WTC11 (cell line): ENCODE measurements at regions not wholly inside any gene's neighbourhood (a gene's known extent, or its start where the extent isn't known, plus 50 kb on each side); places are given as distances from the start of the nearest gene placed in this dataset.
"Not testable (repeated sequence)": the region's sequence is repeated elsewhere in the genome, so short reads cannot be mapped to it uniquely, and the experiment has no call there.

ENCODE experiments used
- ATAC-seq: fragments of 200-7000 bp; cut with Tn5 transposase; 2 replicates; pipeline ENCODE4 v1.10.0; 2021; ENCODE audit warnings: mild to moderate bottlenecking, moderate library complexity
- CTCF ChIA-PET: fragments of 300-600 bp; sonication (Branson Sonifier 250); formaldehyde crosslinking; loops from one replicate; lab custom pipeline; 2021; ENCODE audit warnings: antibody characterized with exemption; lab: Charles Lee
- POLR2A ChIA-PET: fragments of 350-600 bp; sonication (Branson Sonifier 250); formaldehyde crosslinking; loops from one replicate; lab custom pipeline; 2021; ENCODE audit warnings: antibody characterized with exemption; lab: Charles Lee
- DNase-seq: peaks from one replicate; pipeline ENCODE4 v3.0.0; 2021; ENCODE audit warnings: low spot score
- H3K27ac Mint-ChIP-seq: 2 replicates; pipeline ENCODE4 v1.8.0; 2021; ENCODE audit warnings: mixed read lengths
- H3K27me3 Mint-ChIP-seq: 2 replicates; pipeline ENCODE4 v1.8.0; 2021; ENCODE audit warnings: low read depth, mild to moderate bottlenecking, moderate library complexity, mixed read lengths
- H3K36me3 Mint-ChIP-seq: 2 replicates; pipeline ENCODE4 v1.8.0; 2021; ENCODE audit warnings: mixed read lengths
- H3K4me1 Mint-ChIP-seq: 2 replicates; pipeline ENCODE4 v1.8.0; 2022; ENCODE audit warnings: mixed read lengths
- H3K4me3 Mint-ChIP-seq: 2 replicates; pipeline ENCODE4 v1.8.0; 2021; ENCODE audit warnings: mild to moderate bottlenecking, moderate library complexity, mixed read lengths
- H3K9me3 Mint-ChIP-seq: 2 replicates; pipeline ENCODE4 v1.8.0; 2021; ENCODE audit warnings: mixed read lengths

- H3K4me3 Mint-ChIP-seq, POLR2A ChIA-PET, DNase-seq, ATAC-seq, H3K36me3 Mint-ChIP-seq, H3K4me1 Mint-ChIP-seq, H3K9me3 Mint-ChIP-seq, H3K27ac Mint-ChIP-seq, H3K27me3 Mint-ChIP-seq, CTCF ChIA-PET: not testable (repeated sequence)
Measured at GRCh38 chr1:149157409-149157808, 54.1 kb upstream of the NBPF9 start.

- ATAC-seq, H3K4me3 Mint-ChIP-seq, H3K9me3 Mint-ChIP-seq, POLR2A ChIA-PET, DNase-seq, H3K27me3 Mint-ChIP-seq, CTCF ChIA-PET, H3K27ac Mint-ChIP-seq, H3K4me1 Mint-ChIP-seq, H3K36me3 Mint-ChIP-seq: not testable (repeated sequence)
Measured at GRCh38 chr1:149158308-149158707, 55.0 kb upstream of the NBPF9 start.

DNA sequence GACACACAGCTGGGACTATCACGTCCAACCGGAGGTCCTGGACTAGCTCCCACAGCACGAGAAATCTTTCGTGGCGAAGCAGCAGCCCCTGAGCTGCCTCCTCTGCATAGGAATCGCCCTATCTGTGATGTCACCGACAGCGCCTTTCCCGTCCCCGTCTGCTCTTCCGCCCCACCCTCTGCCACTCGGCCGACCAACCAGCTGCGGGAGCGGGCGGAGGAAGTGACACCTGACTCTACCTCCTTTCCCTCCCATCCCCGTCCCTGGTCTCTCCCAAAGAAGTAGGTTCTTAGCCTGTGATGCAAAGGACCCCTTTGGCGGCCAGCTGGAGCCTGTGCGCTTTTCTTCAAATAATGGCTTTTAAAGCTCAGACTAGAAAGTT is 59.7 kb upstream of the NBPF9 start:
- H3K4me1 Mint-ChIP-seq, H3K27ac Mint-ChIP-seq, H3K4me3 Mint-ChIP-seq, POLR2A ChIA-PET, DNase-seq, CTCF ChIA-PET, H3K27me3 Mint-ChIP-seq, H3K9me3 Mint-ChIP-seq, H3K36me3 Mint-ChIP-seq: not testable (repeated sequence)
- ATAC-seq, result peak; percentile 98

- CTCF ChIA-PET, POLR2A ChIA-PET, H3K36me3 Mint-ChIP-seq, H3K27ac Mint-ChIP-seq, H3K9me3 Mint-ChIP-seq, ATAC-seq, DNase-seq, H3K4me1 Mint-ChIP-seq, H3K27me3 Mint-ChIP-seq: not testable (repeated sequence)
- peak overlapping the region; percentile 53 for H3K4me3 Mint-ChIP-seq
Measured at GRCh38 chr1:149174765-149175164, 71.4 kb upstream of the NBPF9 start.

DNA sequence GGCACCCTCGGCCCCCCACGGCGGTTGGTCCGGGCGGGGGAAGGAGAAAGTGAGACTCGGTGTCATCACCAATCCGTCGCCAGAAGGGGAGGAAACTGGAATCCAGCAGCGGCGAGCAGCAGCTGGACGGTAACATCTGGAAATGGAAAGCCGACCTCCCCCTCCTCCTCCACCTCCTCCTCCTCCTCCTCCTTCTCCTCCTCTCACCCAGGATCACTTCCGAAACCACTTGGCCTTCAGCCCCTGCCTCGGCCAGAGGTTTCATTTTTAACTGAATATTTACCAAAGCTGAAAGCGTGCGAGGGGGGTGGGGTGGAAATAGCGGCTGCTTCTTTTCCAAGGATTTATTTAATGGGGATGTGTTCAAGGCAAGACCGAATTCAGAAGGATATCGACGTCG is 72.5 kb upstream of the NBPF9 start:
- H3K27me3 Mint-ChIP-seq, CTCF ChIA-PET, H3K27ac Mint-ChIP-seq, POLR2A ChIA-PET, ATAC-seq, H3K4me1 Mint-ChIP-seq, H3K36me3 Mint-ChIP-seq, H3K9me3 Mint-ChIP-seq: not testable (repeated sequence)
- peak; percentile 16 for DNase-seq
- peak overlapping the region; percentile 49 for H3K4me3 Mint-ChIP-seq

DNA sequence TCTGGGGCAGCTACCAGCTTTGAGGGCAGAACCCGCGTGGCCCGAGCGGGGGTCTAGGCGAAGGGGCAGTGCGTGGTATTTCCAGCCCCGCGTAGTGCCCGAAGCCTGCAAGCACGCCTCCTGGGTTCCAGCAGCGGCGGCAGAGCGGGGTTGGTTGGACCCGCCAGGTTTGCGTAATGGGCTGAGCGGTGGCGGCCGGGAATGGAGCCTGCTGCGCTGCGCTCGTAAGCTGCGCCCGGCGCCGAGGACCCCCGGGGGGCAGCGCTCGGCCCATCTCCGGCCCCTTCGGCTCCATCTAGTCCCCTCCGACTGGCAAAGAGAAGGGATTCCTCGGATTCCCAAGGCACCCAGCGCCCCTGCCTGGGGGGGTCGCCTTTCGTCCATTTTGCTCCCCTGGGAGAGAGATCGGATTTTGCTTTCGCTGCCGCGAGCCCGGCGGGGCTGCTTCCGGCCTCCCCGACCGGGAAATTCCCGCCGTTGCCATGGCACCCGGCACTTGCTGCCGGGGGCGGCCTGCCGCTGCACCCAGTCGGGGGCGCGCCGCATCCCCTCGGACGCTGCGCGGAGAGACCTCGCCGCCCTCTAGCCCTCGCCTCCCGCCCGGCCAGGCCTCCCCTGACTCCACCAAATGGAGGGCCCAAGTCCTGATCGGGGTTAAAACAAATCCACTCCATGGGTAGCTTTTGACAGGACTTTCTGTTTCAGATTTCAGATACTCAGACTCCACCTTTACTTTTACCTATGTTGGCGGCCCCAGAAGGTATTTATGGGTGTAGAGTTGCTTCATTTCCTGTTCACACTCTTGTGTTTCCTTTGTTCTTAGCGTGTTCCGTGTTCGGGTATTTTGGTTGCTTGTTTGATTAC is 73.3 kb upstream of the NBPF9 start:
- H3K9me3 Mint-ChIP-seq, H3K27ac Mint-ChIP-seq, H3K36me3 Mint-ChIP-seq, POLR2A ChIA-PET, H3K27me3 Mint-ChIP-seq, CTCF ChIA-PET, H3K4me1 Mint-ChIP-seq, ATAC-seq: not testable (repeated sequence)
- H3K4me3 Mint-ChIP-seq, result peak overlapping the region; percentile 66
- DNase-seq, result peak; percentile 67

DNA sequence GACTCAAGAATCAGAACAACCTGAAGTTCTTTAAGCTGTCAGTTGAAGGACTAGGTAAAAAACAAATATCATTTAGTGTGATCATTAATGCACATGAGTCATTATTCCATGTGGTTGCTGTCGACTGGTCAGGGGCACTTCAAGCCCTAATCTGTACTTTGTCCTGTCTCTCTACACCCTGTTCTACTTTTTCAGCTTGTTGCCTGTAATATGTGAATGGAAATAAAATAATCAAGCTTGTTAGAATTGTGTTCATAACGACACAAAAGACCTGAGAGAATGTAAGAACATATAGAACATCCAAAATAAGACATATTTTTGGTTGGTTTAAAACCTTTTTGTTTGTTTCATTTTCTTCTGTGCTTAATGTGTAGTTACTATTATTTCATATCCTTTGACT is 87.4 kb upstream of the NBPF9 start:
- H3K4me1 Mint-ChIP-seq, result not testable (repeated sequence)

GRCh38 chr1:149196651-149197050 is 93.3 kb upstream of the NBPF9 start:
- H3K4me3 Mint-ChIP-seq, POLR2A ChIA-PET, DNase-seq, H3K36me3 Mint-ChIP-seq, H3K9me3 Mint-ChIP-seq, CTCF ChIA-PET, H3K27me3 Mint-ChIP-seq, ATAC-seq, H3K27ac Mint-ChIP-seq: not testable (repeated sequence)
- peaks cover 26% of the 10 kb centered on the region for H3K4me1 Mint-ChIP-seq

More for the DNA sequence above, 87.4 kb upstream of the NBPF9 start:
- DNase-seq, CTCF ChIA-PET, H3K4me3 Mint-ChIP-seq, H3K36me3 Mint-ChIP-seq, H3K9me3 Mint-ChIP-seq, ATAC-seq, H3K27me3 Mint-ChIP-seq, H3K27ac Mint-ChIP-seq, POLR2A ChIA-PET: not testable (repeated sequence)

- H3K36me3 Mint-ChIP-seq, H3K4me3 Mint-ChIP-seq, H3K27ac Mint-ChIP-seq, CTCF ChIA-PET, ATAC-seq, DNase-seq, H3K9me3 Mint-ChIP-seq, POLR2A ChIA-PET, H3K27me3 Mint-ChIP-seq: not testable (repeated sequence)
- H3K4me1 Mint-ChIP-seq, result peaks cover 30% of the 10 kb centered on the region
Measured at GRCh38 chr1:149200567-149200966, 97.2 kb upstream of the NBPF9 start.

DNA sequence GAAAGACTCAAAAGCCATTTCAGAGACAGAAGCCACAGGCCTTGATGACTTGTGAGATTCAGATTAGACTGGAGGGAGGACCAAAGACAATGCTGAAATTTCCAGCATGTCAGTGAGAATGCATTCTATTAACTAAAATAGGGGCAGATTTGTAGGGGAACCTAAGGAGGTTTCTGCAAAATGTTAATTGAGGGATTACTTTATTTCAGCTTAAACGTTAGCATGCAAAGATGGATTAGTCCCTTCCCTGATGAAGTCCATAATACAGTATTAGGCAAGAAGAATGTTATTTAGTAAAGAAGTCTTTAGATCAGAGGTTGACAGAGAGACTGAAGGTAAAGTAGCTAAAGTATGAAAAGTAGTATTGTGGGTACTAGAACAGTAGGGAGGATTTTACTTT is 98.9 kb upstream of the NBPF9 start:
- H3K27ac Mint-ChIP-seq, H3K36me3 Mint-ChIP-seq, DNase-seq, H3K4me3 Mint-ChIP-seq, ATAC-seq, H3K27me3 Mint-ChIP-seq, H3K9me3 Mint-ChIP-seq, CTCF ChIA-PET, POLR2A ChIA-PET: not testable (repeated sequence)
- peaks cover 20% of the 10 kb centered on the region for H3K4me1 Mint-ChIP-seq

GRCh38 chr1:149204396-149204795 is 101.0 kb upstream of the NBPF9 start:
- H3K27ac Mint-ChIP-seq, H3K36me3 Mint-ChIP-seq, POLR2A ChIA-PET, H3K4me3 Mint-ChIP-seq, H3K9me3 Mint-ChIP-seq, DNase-seq, CTCF ChIA-PET, H3K27me3 Mint-ChIP-seq, ATAC-seq: not testable (repeated sequence)
- H3K4me1 Mint-ChIP-seq, result peaks cover 12% of the 10 kb centered on the region

GRCh38 chr1:149208836-149209235 is 105.5 kb upstream of the NBPF9 start:
- H3K27ac Mint-ChIP-seq, H3K9me3 Mint-ChIP-seq, POLR2A ChIA-PET, H3K27me3 Mint-ChIP-seq, ATAC-seq, H3K4me1 Mint-ChIP-seq, H3K4me3 Mint-ChIP-seq, H3K36me3 Mint-ChIP-seq, DNase-seq, CTCF ChIA-PET: not testable (repeated sequence)
